Heart left ventricle (tissue), 16 donors: ENCODE measurements at regions not wholly inside any gene's neighbourhood (a gene's known extent, or its start where the extent isn't known, plus 50 kb on each side); places are given as distances from the start of the nearest gene placed in this dataset.

ENCODE experiments used
- ATAC-seq, 4 donors: fragments of 200-7000 bp; cut with Tn5 transposase; one replicate each; pipeline ENCODE4 v1.9.1; 2020 to 2022; ENCODE audit warnings: moderate library complexity in 4 of 4, mild to moderate bottlenecking in 3 of 4, moderate number of reproducible peaks in 1 of 4
- DNase-seq, 5 donors: peaks; one replicate each; pipeline ENCODE4 v3.0.0-alpha.2; 2020
- H3K27ac ChIP-seq, 12 donors: fragments of 200-600 bp; sonication (generic) in 4 of 12; one replicate each; pipeline versions ENCODE4 v1.5.0 to v1.8.0; 2016 to 2022; ENCODE audit warnings: mild to moderate bottlenecking in 2 of 12
- H3K27me3 ChIP-seq, 9 donors: fragments of 200-600 bp; sonication (generic) in 2 of 9; one replicate each; pipeline versions ENCODE4 v1.5.1 to v1.8.0; 2016 to 2022; ENCODE audit warnings: mild to moderate bottlenecking in 3 of 9
- H3K36me3 ChIP-seq, 9 donors: fragments of 200-600 bp; sonication (generic) in 2 of 9; one replicate each; pipeline versions ENCODE4 v1.5.0 to v1.8.0; 2018 to 2022; ENCODE audit warnings: mild to moderate bottlenecking in 2 of 9
- H3K4me1 ChIP-seq, 12 donors: fragments of 200-600 bp; sonication (generic) in 4 of 12; one replicate each; pipeline versions ENCODE4 v1.5.0 to v1.8.0; 2016 to 2022; ENCODE audit warnings: mild to moderate bottlenecking in 3 of 12
- H3K4me3 ChIP-seq, 12 donors: fragments of 200-600 bp; sonication (generic) in 4 of 12; one replicate each; pipeline versions ENCODE4 v1.5.0 to v1.8.0; 2017 to 2022; ENCODE audit warnings: mild to moderate bottlenecking in 9 of 12, moderate library complexity in 4 of 12
- H3K9me3 ChIP-seq, 12 donors: fragments of 200-600 bp; sonication (generic) in 4 of 12; one replicate each; pipeline versions ENCODE4 v1.5.0 to v1.8.0; 2016 to 2022; ENCODE audit warnings: mild to moderate bottlenecking in 1 of 12
- CTCF ChIP-seq, 12 donors: fragments of 200-600 bp; sonication (generic) in 4 of 12; IDR thresholded peaks; one replicate each; pipeline versions ENCODE4 v1.5.0 to v1.8.0; 2018 to 2022; ENCODE audit warnings: antibody characterized with exemption in 12 of 12, mild to moderate bottlenecking in 5 of 12
- POLR2A ChIP-seq, 2 donors: fragments of 450-650 bp; IDR thresholded peaks; one replicate each; pipeline ENCODE4 v1.6.1; 2017; ENCODE audit warnings: antibody characterized with exemption in 2 of 2, mild to moderate bottlenecking in 2 of 2, moderate library complexity in 2 of 2
- whole genome bisulfite sequencing, 4 donors: extraction: QIAGEN DNeasy Blood & Tissue Kit in 2 of 4; methylation state at CpG; one replicate each; pipeline versions ENCODE4 v1.1.5 to v1.1.7; 2013 to 2018; 5-methylcytosine and 5-hydroxymethylcytosine counted together
- intact Hi-C, 10 donors: fragments of 100-400 bp; cut with DNase I; formaldehyde crosslinking; loops; one replicate each; pipeline versions ENCODE4 v1.11.1 to v1.14.2; 2022
- donor health status: ischemic (EF 13 %, LVEDD 7.1; RV severe dilation, severe dysfunction).
- donor health status: healthy with polysubstance abuse.
- donor health status: DM: no; HTN: yes; CAD: no.
- donor health status: DM: no; HTN: no; CAD: no.
- donor health status: ischemic (EF 25% LVEDD 6.9; RV normal size, moderate dysfunction).
- donor health status: ischemic (EF 25% LVEDD 5.7; RV mildly dilated, moderate dysfunction).
- donor health status: healthy.
- donor health status: DM: yes; HTN: yes; CAD: no.
- donor health status: ischemic (EF 35%, LVEDD 5.7; RV mildly dilated, moderate dysfunction).
- donor health status: nonischemic (EF 11% LVEDD 7.7; RV severe dilation, severe dysfunction).
- donor health status: DM: yes; HTN: yes; CAD: no.
- donor health status: PGD.
- donor health status: ischemic (EF 29% LVEDD 5.4; RV normal size, mild dysfunction).
- donor health status: nonischemic (EF 23%, LVEDD 6.1; RV moderate dilation, normal function).

DNA sequence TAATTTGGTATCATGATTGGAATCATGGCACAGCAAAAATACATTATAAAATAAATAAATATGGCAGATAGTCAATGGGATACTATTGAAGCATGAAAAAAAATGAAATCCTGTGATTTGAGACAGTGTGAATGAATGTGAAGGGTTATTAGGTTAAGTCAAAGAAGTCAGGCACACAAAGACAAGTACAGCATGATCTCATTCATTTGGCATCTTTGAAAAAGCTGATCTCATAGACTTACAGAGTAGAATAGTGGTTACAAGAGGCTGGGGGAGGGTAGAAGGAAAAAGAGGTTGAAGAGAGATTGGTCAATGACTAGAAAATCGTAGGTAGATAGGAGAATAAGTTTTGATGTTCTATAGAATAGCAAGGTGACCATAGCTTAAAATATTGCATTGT, 295.1 kb upstream of the SLITRK5 start:
- ATAC-seq (no peak), DNase-seq (no peak)
- Histone ChIP-seq H3K4me3 (no peak overlapping the region), H3K36me3 (no peaks in the 10 kb centered on the region), H3K27me3 (no peaks in the 10 kb centered on the region), H3K4me1 (no peaks in the 10 kb centered on the region), H3K27ac (no peak overlapping the region), H3K9me3 (peaks cover 0 to 6% (median 0%) of the 10 kb centered on the region in 12 donors)
- 76 to 88% (median 84%) methylated on average over 1 of the region's 1 CpG for WGBS, 4 donors
- intact Hi-C loops, result no loop called here
- no peak for TF ChIP-seq CTCF (IDR thresholded peaks at IDR 0.05)
- TF ChIP-seq POLR2A (IDR thresholded peaks at IDR 0.05), result no peak

- WGBS, 4 donors, result 87 to 96% (median 90%) methylated on average over 3 of the region's 3 CpGs
- ATAC-seq, result no peak
- intact Hi-C loops, result no loop called here
Observed at GRCh38 chr13:87384099-87384498, 287.1 kb upstream of the SLITRK5 start.

DNA sequence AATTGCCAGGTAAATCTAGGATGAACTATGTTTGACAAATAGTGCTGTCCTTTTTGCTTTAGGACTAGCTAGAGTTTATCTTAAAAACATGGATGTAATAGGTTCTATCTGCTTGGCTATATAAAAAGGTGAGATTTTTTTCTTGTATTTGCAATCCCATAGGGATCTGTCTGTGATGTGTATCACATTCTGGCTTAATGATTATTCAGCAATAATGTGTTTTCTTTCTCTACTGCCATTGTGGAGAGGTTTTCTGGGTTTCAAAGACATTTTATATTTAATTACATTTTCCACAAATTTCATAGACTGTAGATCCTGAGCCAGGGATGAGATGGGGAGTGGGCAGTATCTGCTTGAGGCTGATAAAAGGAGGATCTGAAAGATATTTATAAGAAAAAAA, 277.8 kb upstream of the SLITRK5 start:
- Histone ChIP-seq H3K27me3 (no peaks in the 10 kb centered on the region), H3K9me3 (peaks cover 0 to 5% (median 0%) of the 10 kb centered on the region in 12 donors), H3K4me1 (no peaks in the 10 kb centered on the region), H3K27ac (no peak overlapping the region), H3K36me3 (no peaks in the 10 kb centered on the region), H3K4me3 (no peak overlapping the region)
- ATAC-seq, result no peak
- intact Hi-C loops, result no loop called here
- DNase-seq, result no peak
- TF ChIP-seq CTCF (IDR thresholded peaks at IDR 0.05) (no peak), POLR2A (IDR thresholded peaks at IDR 0.05) (no peak)

More at GRCh38 chr13:87384099-87384498, 287.1 kb upstream of the SLITRK5 start:
- no peaks in the 10 kb centered on the region for H3K4me1 ChIP-seq
- H3K4me3 ChIP-seq, result no peak overlapping the region
- no peak for DNase-seq
- H3K27me3 ChIP-seq, result no peaks in the 10 kb centered on the region
- no peaks in the 10 kb centered on the region for H3K36me3 ChIP-seq
- no peaks in the 10 kb centered on the region for H3K9me3 ChIP-seq
- TF ChIP-seq CTCF (IDR thresholded peaks at IDR 0.05), result no peak
- no peak for TF ChIP-seq POLR2A (IDR thresholded peaks at IDR 0.05)
- H3K27ac ChIP-seq, result no peak overlapping the region

GRCh38 chr13:87398047-87398446, 273.1 kb upstream of the SLITRK5 start:
- ATAC-seq (no peak), DNase-seq (no peak)
- Histone ChIP-seq H3K36me3 (no peaks in the 10 kb centered on the region), H3K4me3 (no peak overlapping the region), H3K4me1 (no peaks in the 10 kb centered on the region), H3K27me3 (no peaks in the 10 kb centered on the region), H3K27ac (no peak overlapping the region), H3K9me3 (no peaks in the 10 kb centered on the region)
- TF ChIP-seq CTCF (IDR thresholded peaks at IDR 0.05) (no peak), POLR2A (IDR thresholded peaks at IDR 0.05) (no peak)
- intact Hi-C loops, result no loop called here
- 57 to 74% (median 70%) methylated on average over 3 of the region's 3 CpGs for WGBS, 4 donors
